AG09309 (cell line): ENCODE measurements at regions not wholly inside any gene's neighbourhood (a gene's known extent, or its start where the extent isn't known, plus 50 kb on each side); places are given as distances from the start of the nearest gene placed in this dataset.

Experiments
- DNase-seq: peaks from one replicate; pipeline ENCODE4 v3.0.0-alpha.2; 2010; ENCODE audit warnings: low read depth
- H3K4me3 ChIP-seq: 2 replicates; pipeline ENCODE4 v1.5.1; 2011; ENCODE audit warnings: mild to moderate bottlenecking, low read depth, low read length, moderate library complexity; ENCODE audit not compliant: control insufficient read depth
- TF ChIP-seq, protein P1 (sequence below): IDR thresholded peaks from 2 replicates; pipeline ENCODE4 v1.5.1; 2011; ENCODE audit warnings: mild to moderate bottlenecking, low read depth, low read length, inconsistent platforms; ENCODE audit not compliant: insufficient read depth, control insufficient read depth; ENCODE audit errors: missing control alignments

DNA sequence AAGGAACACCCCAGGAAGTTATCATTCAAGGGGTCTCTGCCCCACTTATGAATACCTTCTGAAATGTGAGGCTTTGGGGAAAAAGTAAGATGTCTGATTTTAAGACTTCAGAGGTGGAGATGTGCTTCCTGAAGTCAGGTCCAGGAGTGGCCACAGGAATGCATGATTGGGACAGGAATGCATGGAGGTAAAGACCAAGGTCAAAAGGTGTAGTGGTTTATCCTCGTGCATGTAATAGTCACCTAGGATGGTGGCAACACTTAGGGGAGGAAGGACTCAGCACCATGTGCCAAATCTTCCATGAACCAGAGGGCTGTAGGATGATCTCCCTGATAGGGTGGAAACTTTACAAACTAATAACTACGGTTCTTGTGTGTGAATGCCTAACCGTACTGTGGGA, 217.3 kb downstream of the C12orf75 start:
- no peak for DNase-seq
- H3K4me3 ChIP-seq, result no peak overlapping the region
- TF ChIP-seq, protein P1, sequence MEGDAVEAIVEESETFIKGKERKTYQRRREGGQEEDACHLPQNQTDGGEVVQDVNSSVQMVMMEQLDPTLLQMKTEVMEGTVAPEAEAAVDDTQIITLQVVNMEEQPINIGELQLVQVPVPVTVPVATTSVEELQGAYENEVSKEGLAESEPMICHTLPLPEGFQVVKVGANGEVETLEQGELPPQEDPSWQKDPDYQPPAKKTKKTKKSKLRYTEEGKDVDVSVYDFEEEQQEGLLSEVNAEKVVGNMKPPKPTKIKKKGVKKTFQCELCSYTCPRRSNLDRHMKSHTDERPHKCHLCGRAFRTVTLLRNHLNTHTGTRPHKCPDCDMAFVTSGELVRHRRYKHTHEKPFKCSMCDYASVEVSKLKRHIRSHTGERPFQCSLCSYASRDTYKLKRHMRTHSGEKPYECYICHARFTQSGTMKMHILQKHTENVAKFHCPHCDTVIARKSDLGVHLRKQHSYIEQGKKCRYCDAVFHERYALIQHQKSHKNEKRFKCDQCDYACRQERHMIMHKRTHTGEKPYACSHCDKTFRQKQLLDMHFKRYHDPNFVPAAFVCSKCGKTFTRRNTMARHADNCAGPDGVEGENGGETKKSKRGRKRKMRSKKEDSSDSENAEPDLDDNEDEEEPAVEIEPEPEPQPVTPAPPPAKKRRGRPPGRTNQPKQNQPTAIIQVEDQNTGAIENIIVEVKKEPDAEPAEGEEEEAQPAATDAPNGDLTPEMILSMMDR, result no peak

DNA sequence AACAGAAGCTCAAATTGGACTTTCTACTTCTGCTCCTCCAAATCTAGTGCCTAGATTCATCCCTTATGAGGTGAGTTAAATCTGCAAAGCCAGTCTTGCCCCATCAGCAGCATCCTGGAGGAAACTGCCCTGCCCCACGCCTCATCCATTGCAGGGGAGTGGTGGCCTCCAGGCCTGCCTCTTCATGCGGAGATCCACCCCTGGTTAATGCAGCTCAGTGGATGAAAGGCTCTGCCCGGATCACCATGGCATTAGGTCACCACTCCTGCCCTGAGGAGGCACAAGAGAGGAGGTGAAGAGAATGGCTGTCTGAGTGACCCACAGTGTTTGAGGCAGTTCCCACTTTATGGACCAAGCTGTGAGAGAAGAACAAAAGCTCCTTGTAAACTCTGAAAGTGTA, 218.1 kb downstream of the C12orf75 start:
- H3K4me3 ChIP-seq, result no peak overlapping the region
- DNase-seq, result no peak
- TF ChIP-seq, protein P1, result no peak

DNA sequence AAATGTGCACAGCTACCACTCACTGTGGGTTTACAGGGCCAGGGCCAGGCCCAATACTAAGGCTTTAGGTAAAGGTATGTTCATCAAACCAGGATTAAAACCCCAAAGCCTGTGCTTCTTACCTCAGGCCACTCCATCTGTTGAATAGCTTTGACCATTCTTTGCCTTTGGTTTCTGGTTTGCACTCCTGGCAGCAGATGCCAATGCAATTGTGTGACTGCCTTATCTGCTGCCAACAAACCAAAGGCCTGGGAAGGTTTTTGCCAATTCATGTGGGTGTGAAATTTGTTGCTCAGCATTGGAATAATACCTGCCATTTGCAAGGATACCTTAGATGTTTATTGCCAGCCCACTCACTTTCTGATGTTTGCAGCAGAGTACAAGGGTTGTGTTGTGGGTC, 221.6 kb downstream of the C12orf75 start:
- no peak for DNase-seq
- TF ChIP-seq, protein P1, result no peak
- H3K4me3 ChIP-seq, result no peak overlapping the region

DNA sequence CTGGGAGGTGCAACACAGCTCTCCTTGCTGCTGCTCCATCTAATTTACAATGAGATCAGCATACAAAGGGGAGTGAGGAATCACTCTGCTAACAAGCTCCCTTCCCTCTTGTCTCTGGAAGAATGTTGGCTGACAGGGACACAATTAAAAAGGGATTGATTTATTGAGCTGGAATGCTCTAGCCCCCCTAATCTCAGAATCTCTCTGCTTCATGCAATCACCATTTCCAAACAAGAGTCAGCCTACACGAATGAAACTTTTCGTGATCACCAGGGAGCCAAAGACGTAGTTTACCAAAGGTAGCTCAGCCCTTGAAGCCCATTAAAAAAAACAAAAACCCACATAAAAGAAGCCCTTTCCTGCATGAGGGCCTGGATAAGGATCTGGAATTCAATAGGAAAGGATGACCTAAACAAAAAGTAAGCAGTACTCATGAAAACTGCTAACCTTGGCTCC, 223.8 kb downstream of the C12orf75 start:
- TF ChIP-seq, protein P1, result no peak
- DNase-seq, result no peak
- H3K4me3 ChIP-seq, result no peak overlapping the region

DNA sequence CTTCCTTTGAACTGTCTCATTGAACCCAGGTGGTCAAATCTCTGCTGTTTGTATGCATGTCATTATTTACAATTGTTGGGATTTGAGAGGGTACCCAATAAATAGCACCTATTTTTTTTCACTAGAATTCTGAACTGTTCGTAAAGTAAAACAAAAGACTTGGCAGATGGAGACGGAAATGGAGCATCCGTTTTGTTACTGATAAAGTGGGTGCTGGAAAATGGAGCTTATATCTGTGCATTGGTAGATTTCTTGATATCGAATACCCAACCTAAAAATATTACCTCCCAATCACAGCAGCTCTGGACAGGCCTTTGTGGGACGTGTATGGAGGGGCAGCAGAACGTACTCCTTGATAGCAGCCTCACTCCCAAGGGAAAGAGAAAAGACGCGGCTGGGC, 224.4 kb downstream of the C12orf75 start:
- TF ChIP-seq, protein P1, result no peak
- DNase-seq, result no peak
- no peak overlapping the region for H3K4me3 ChIP-seq

DNA sequence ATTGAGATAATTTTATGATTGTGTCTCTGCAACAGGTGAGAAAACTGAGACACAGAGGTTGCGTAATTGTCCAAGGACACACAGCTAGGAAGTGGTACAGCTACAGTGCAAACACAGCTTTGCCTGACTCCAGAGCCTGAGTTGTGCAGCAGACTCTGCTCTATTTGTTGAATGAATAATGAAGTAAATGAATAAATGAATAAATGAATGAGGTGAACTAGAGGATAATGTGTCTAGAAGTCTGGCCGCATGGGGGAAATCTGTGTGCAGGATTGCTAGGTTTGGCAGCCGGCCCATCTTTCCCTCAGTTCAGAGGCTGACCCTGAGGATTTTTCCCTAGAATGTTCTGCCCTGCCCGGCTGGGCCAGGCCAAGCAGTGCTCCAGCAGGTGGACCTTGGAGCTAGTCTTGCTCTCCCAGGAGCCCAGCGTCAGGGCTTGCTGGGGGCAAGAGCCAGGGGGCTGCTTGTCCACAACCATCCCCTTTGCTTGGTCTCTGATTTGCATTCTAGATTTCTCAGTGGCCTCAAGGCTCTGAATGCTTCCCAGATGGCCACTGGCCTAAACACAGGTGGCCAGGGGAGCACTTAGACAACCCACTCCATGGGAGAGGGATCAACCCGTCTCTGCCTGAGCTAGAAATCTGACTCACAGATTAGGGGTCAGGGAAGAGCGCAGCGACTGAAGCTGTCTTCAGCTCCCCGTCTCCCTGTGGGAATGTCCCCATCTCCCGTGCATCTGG, 225.2 kb downstream of the C12orf75 start:
- no peak overlapping the region for H3K4me3 ChIP-seq
- DNase-seq, result no peak
- TF ChIP-seq, protein P1, result no peak

DNA sequence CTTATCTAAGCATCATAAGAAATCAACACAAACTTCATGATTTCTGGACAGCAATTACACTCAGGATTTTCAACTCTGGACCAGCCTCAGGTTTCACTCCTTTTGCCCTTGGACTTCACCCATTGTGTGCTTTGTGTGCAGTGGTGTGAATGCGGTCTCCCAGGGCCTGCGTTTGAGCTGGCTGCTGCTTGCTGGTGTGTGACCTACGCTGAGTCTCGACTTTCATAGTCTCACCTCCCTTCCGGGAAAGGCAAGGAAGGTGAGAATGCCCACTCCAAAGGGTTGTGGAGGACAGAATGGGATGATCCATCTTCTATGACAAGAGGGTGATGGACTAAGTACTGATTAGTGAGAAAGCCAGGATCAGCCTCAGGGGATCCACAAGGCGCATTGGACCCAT, 228.8 kb downstream of the C12orf75 start:
- DNase-seq, result no peak
- TF ChIP-seq, protein P1, result no peak
- no peak overlapping the region for H3K4me3 ChIP-seq
